ENCODE measurements at regions not wholly inside any gene's neighbourhood (a gene's known extent, or its start where the extent isn't known, plus 50 kb on each side); places are given as distances from the start of the nearest gene placed in this dataset. TPM values are rescaled to one million over a fixed set of nuclear protein-coding genes. Genes with fewer than 3 reads are reported as not detected.

- DNase-seq (ENCODE audit: low spot score in 2 of 2) (no peak), FAIRE-seq (no peak)
Observed at GRCh38 chr4:105092356-105092755, 54.3 kb upstream of the TET2 start.

GRCh38 chr4:105092768-105093167 lies 53.9 kb upstream of the TET2 start:
- DNase-seq (ENCODE audit: low spot score in 2 of 2): no peak
- FAIRE-seq: no peak

GRCh38 chr4:105093975-105094374 lies 52.7 kb upstream of the TET2 start:
- FAIRE-seq (no peak), DNase-seq (ENCODE audit: low spot score in 2 of 2) (no peak)

Small RNA genes lying in the stretch of these regions (small RNA-seq; reads per million reads assigned to genes)
- gene AC096577.2 (not detected), gene RNU6-351P (not detected)

Data from frontal cortex (tissue), 4 donors.